ENCODE measurements at regions not wholly inside any gene's neighbourhood (a gene's known extent, or its start where the extent isn't known, plus 50 kb on each side); places are given as distances from the start of the nearest gene placed in this dataset.

DNA sequence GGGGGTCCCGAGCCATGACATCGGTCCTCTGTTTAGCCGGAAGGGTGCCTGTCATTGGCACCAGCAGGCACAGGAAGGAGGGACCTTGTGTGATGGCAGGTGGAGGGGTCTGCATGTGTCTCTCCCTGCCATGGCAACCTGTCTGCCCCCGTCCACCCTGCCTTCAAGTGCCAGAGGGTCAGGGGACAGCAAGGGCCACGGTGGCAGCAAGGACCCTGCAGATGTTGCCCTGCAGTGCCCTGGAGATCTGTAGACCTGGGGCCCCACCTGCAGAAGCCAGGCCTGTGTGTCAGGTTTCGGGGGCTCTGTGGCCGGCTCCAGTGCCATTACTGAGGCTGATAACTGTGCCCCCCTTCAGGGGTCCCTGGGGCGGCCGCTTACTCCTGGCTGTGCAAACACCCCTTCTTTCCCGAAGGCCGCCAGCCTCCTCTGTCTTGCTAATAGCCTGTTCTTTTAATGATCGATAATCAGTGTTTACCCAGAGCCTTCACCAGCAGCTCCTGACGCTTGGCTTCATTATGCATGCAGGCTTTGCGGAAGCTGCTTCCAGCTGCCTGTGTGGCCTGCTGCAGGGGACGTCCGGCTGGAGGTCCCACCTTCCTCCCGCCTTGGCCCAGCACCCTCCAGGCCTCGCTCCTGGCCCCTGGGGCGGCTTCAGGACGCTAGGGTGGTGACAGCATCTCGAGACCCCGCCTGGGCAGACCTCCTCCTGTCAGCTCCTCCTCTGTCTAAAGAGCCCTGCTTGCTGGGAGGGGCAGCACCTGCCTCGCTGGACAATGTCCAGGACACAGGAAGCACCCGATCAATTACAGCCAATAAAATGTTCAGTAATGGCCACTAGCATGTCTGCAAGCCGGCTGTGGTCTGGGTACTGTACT is 153.0 kb downstream of the KIF26A start:
- dilution Hi-C loops (cut with MboI; ENCODE audit: extremely low pct_ligation_motif_present, low sequenced_read_pairs) = no loop called here
- Histone ChIP-seq H2AFZ (ENCODE audit: control insufficient read depth, low read length) (no peak overlapping the region), H3K9me1 (ENCODE audit: control insufficient read depth, extremely low read depth, insufficient read depth, low read length) (no peaks in the 10 kb centered on the region), H3K4me2 (ENCODE audit: control insufficient read depth, extremely low read depth, insufficient read depth, low read depth, low read length) (no peak overlapping the region), H4K20me1 (ENCODE audit: control insufficient read depth, extremely low read depth, insufficient read depth, low read length) (no peaks in the 10 kb centered on the region), H3K79me2 (ENCODE audit: control insufficient read depth, insufficient read depth, low read length) (no peaks in the 10 kb centered on the region), H3K9me3 (ENCODE audit: control insufficient read depth, low read depth, low read length) (peaks cover 8% of the 10 kb centered on the region), H3K4me3 (ENCODE audit: control insufficient read depth in 2 of 3, extremely low read depth in 1 of 3, insufficient read depth in 2 of 3, low read depth in 1 of 3, low read length in 3 of 3) (no peak overlapping the region), H3K4me1 (ENCODE audit: control insufficient read depth, extremely low read depth, insufficient read depth, low read length) (no peaks in the 10 kb centered on the region), H3K27ac (ENCODE audit: control insufficient read depth, insufficient read depth, low read length) (no peak overlapping the region), H3K27me3 (ENCODE audit: control insufficient read depth, extremely low read depth, insufficient read depth, low read length) (no peaks in the 10 kb centered on the region), H3K36me3 (ENCODE audit: control insufficient read depth in 2 of 2, extremely low read depth in 1 of 2, insufficient read depth in 2 of 2, low read length in 2 of 2) (no peaks in the 10 kb centered on the region), H3K9ac (ENCODE audit: control insufficient read depth, extremely low read depth, insufficient read depth, low read length) (no peak overlapping the region)
- FAIRE-seq (no peak), DNase-seq (ENCODE audit: low read depth, low spot score) (no peak)
- TF ChIP-seq, protein P1, sequence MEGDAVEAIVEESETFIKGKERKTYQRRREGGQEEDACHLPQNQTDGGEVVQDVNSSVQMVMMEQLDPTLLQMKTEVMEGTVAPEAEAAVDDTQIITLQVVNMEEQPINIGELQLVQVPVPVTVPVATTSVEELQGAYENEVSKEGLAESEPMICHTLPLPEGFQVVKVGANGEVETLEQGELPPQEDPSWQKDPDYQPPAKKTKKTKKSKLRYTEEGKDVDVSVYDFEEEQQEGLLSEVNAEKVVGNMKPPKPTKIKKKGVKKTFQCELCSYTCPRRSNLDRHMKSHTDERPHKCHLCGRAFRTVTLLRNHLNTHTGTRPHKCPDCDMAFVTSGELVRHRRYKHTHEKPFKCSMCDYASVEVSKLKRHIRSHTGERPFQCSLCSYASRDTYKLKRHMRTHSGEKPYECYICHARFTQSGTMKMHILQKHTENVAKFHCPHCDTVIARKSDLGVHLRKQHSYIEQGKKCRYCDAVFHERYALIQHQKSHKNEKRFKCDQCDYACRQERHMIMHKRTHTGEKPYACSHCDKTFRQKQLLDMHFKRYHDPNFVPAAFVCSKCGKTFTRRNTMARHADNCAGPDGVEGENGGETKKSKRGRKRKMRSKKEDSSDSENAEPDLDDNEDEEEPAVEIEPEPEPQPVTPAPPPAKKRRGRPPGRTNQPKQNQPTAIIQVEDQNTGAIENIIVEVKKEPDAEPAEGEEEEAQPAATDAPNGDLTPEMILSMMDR (optimal IDR thresholded peaks at IDR 0.05 in 1 of 3, IDR thresholded peaks at IDR 0.05 in 1 of 3, conservative IDR thresholded peaks at IDR 0.05 in 1 of 3; ENCODE audit: extremely low read depth in 1 of 3, insufficient read depth in 2 of 3, low read length in 3 of 3) = no peak
- TF ChIP-seq EZH2 (IDR thresholded peaks at IDR 0.05; ENCODE audit: low read length) = no peak

DNA sequence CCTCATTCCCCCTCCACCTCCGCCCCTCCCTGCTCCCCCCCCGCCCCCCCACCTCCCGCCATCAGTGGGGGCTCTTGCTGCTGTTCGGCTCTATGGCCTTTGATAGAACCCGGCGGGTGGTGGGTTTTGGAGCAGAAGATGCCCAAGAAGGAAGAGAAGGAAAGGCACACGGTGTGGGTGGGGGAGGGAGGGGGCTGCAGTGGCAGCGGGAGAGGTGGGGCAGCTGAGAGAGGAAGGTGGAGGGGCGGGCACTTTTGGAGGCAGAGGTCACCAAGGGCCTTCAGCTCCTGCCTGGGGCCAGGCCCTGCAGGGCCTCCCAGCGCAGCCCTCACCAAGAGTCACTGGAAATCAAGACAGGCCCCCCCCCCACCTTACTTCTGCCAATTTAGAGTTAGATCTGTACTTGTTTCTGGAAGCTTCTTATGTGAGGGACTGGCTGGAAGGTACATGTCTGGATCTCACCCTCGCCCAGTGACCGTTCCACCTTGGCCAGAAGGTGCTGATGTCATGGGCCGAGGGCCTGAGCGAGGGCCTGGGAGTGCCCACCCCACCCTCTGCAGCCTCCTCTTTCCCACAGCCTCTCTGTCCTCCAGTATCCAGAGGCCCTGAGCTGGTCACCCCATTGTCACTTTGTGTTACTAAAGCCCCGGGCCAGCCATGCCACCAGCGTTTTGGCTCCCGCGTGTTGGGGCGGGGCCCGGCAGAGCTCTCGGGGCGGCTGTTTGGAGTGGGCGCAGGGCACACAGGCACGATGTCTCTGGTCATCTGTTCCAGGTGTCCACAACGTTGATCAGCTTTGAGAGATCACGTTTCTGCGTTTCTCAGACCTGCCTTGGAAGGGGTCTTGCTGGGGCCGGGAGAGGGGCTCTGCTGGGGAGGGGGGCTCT is 153.9 kb downstream of the KIF26A start:
- Histone ChIP-seq H3K27me3 (ENCODE audit: control insufficient read depth, extremely low read depth, insufficient read depth, low read length) (no peaks in the 10 kb centered on the region), H3K4me1 (ENCODE audit: control insufficient read depth, extremely low read depth, insufficient read depth, low read length) (no peaks in the 10 kb centered on the region), H4K20me1 (ENCODE audit: control insufficient read depth, extremely low read depth, insufficient read depth, low read length) (no peaks in the 10 kb centered on the region), H3K36me3 (ENCODE audit: control insufficient read depth in 2 of 2, extremely low read depth in 1 of 2, insufficient read depth in 2 of 2, low read length in 2 of 2) (no peaks in the 10 kb centered on the region), H3K4me2 (ENCODE audit: control insufficient read depth, extremely low read depth, insufficient read depth, low read depth, low read length) (no peak overlapping the region), H2AFZ (ENCODE audit: control insufficient read depth, low read length) (no peak overlapping the region), H3K9me3 (ENCODE audit: control insufficient read depth, low read depth, low read length) (peaks cover 6% of the 10 kb centered on the region), H3K27ac (ENCODE audit: control insufficient read depth, insufficient read depth, low read length) (no peak overlapping the region), H3K9ac (ENCODE audit: control insufficient read depth, extremely low read depth, insufficient read depth, low read length) (no peak overlapping the region), H3K9me1 (ENCODE audit: control insufficient read depth, extremely low read depth, insufficient read depth, low read length) (no peaks in the 10 kb centered on the region), H3K4me3 (ENCODE audit: control insufficient read depth in 2 of 3, extremely low read depth in 1 of 3, insufficient read depth in 2 of 3, low read depth in 1 of 3, low read length in 3 of 3) (no peak overlapping the region), H3K79me2 (ENCODE audit: control insufficient read depth, insufficient read depth, low read length) (no peaks in the 10 kb centered on the region)
- no peak for FAIRE-seq
- dilution Hi-C loops (cut with MboI; ENCODE audit: extremely low pct_ligation_motif_present, low sequenced_read_pairs) = no loop called here
- TF ChIP-seq, protein P1 (optimal IDR thresholded peaks at IDR 0.05 in 1 of 3, IDR thresholded peaks at IDR 0.05 in 1 of 3, conservative IDR thresholded peaks at IDR 0.05 in 1 of 3; ENCODE audit: extremely low read depth in 1 of 3, insufficient read depth in 2 of 3, low read length in 3 of 3) = no peak
- no peak for TF ChIP-seq EZH2 (IDR thresholded peaks at IDR 0.05; ENCODE audit: low read length)
- DNase-seq (ENCODE audit: low read depth, low spot score) = no peak
